MM.1S (cell line): ENCODE measurements at regions not wholly inside any gene's neighbourhood (a gene's known extent, or its start where the extent isn't known, plus 50 kb on each side); places are given as distances from the start of the nearest gene placed in this dataset.

Experiments
- DNase-seq: peaks from one replicate; pipeline ENCODE4 v3.0.0-alpha.2; 2015
- H2AFZ ChIP-seq: fragments of 300-600 bp; sonication (generic); 2 replicates; pipeline ENCODE4 v1.6.0; 2016; ENCODE audit warnings: antibody characterized with exemption, low read length
- H3F3A ChIP-seq: fragments of 300-600 bp; sonication (generic); 2 replicates; pipeline ENCODE4 v1.6.1; 2016; ENCODE audit warnings: mild to moderate bottlenecking, antibody characterized with exemption, low read length, moderate library complexity, mixed read lengths; ENCODE audit not compliant: insufficient read depth
- H3K27ac ChIP-seq: fragments of 300-600 bp; sonication (generic); 2 replicates; pipeline ENCODE4 v1.5.1; 2016; ENCODE audit warnings: mild to moderate bottlenecking, low read length
- H3K27me3 ChIP-seq: fragments of 300-600 bp; sonication (generic); replicated peaks from 2 replicates; pipeline ENCODE4 v1.6.0; 2016; ENCODE audit warnings: low read length; ENCODE audit not compliant: insufficient read depth
- H3K36me3 ChIP-seq: fragments of 300-600 bp; sonication (generic); replicated peaks from 2 replicates; pipeline ENCODE4 v1.6.1; 2016; ENCODE audit warnings: mild to moderate bottlenecking, low read length, mixed read lengths; ENCODE audit not compliant: insufficient read depth
- H3K4me1 ChIP-seq: fragments of 300-600 bp; sonication (generic); 2 replicates; pipeline ENCODE4 v1.6.1; 2016; ENCODE audit warnings: low read length, mixed read lengths
- H3K4me2 ChIP-seq: fragments of 300-600 bp; sonication (generic); 2 replicates; pipeline ENCODE4 v1.6.0; 2016; ENCODE audit warnings: low read depth, low read length
- H3K4me3 ChIP-seq: fragments of 300-600 bp; sonication (generic); 2 replicates; pipeline ENCODE4 v1.5.1; 2016; ENCODE audit warnings: low read length, mixed read lengths
- H3K79me2 ChIP-seq: fragments of 300-600 bp; sonication (generic); 2 replicates; pipeline ENCODE4 v1.6.1; 2016; ENCODE audit warnings: mixed run types, low read length, mixed read lengths
- H3K9ac ChIP-seq: fragments of 300-600 bp; sonication (generic); 2 replicates; pipeline ENCODE4 v1.6.1; 2016; ENCODE audit warnings: low read length, mixed read lengths
- H3K9me2 ChIP-seq: fragments of 300-600 bp; sonication (generic); replicated peaks from 2 replicates; pipeline ENCODE4 v1.6.1; 2016; ENCODE audit warnings: mild to moderate bottlenecking, low read length, mixed read lengths; ENCODE audit not compliant: insufficient read depth
- H3K9me3 ChIP-seq: fragments of 300-600 bp; sonication (generic); replicated peaks from 2 replicates; pipeline ENCODE4 v1.6.1; 2016; ENCODE audit warnings: mild to moderate bottlenecking, low read length, mixed read lengths; ENCODE audit not compliant: insufficient read depth
- H4K20me1 ChIP-seq: fragments of 300-600 bp; sonication (generic); 2 replicates; pipeline ENCODE4 v1.6.1; 2016; ENCODE audit warnings: mild to moderate bottlenecking, low read length, moderate library complexity, mixed read lengths; ENCODE audit not compliant: insufficient read depth
- CTCF ChIP-seq: fragments of 300-600 bp; sonication (generic); IDR thresholded peaks from 2 replicates; pipeline ENCODE4 v1.5.1; 2016; ENCODE audit warnings: antibody characterized with exemption, low read length, mixed read lengths
- EZH2 ChIP-seq: fragments of 300-600 bp; sonication (generic); optimal IDR thresholded peaks from 2 replicates; pipeline ENCODE3; 2017; ENCODE audit warnings: low read depth, mild to moderate bottlenecking, antibody characterized with exemption, low read length, mixed read lengths
- EZH2phosphoT487 ChIP-seq: fragments of 300-600 bp; sonication (generic); IDR thresholded peaks from 2 replicates; pipeline ENCODE4 v1.6.1; 2018; ENCODE audit warnings: antibody characterized with exemption, low read length

GRCh38 chr2:162972383-162972782 is 133.8 kb upstream of the KCNH7 start:
- Histone ChIP-seq H3K4me1 (no peaks in the 10 kb centered on the region), H3K9me2 (no peaks in the 10 kb centered on the region), H3K79me2 (no peaks in the 10 kb centered on the region), H3K9ac (no peak overlapping the region), H3F3A (no peaks in the 10 kb centered on the region), H3K27me3 (no peaks in the 10 kb centered on the region), H3K27ac (no peak overlapping the region), H2AFZ (no peak overlapping the region), H3K4me3 (no peak overlapping the region), H3K4me2 (no peak overlapping the region), H4K20me1 (no peaks in the 10 kb centered on the region), H3K9me3 (no peaks in the 10 kb centered on the region), H3K36me3 (no peaks in the 10 kb centered on the region)
- no peak for DNase-seq
- TF ChIP-seq CTCF = no peak
- TF ChIP-seq EZH2phosphoT487 = no peak
- no peak for TF ChIP-seq EZH2

- H3K9me3 ChIP-seq = no peaks in the 10 kb centered on the region
- no peak overlapping the region for H2AFZ ChIP-seq
- no peak for DNase-seq
- H3K9me2 ChIP-seq = no peaks in the 10 kb centered on the region
- H3F3A ChIP-seq = no peaks in the 10 kb centered on the region
- H3K9ac ChIP-seq = no peak overlapping the region
- no peaks in the 10 kb centered on the region for H3K79me2 ChIP-seq
- H3K4me1 ChIP-seq = no peaks in the 10 kb centered on the region
- H3K4me3 ChIP-seq = no peak overlapping the region
- no peaks in the 10 kb centered on the region for H3K27me3 ChIP-seq
- no peak overlapping the region for H3K27ac ChIP-seq
- H3K36me3 ChIP-seq = no peaks in the 10 kb centered on the region
- TF ChIP-seq EZH2 (no peak), CTCF (no peak), EZH2phosphoT487 (no peak)
- H3K4me2 ChIP-seq = no peak overlapping the region
- no peaks in the 10 kb centered on the region for H4K20me1 ChIP-seq
Measured at GRCh38 chr2:162968306-162968705, 129.7 kb upstream of the KCNH7 start.

GRCh38 chr2:162967811-162968210 is 129.2 kb upstream of the KCNH7 start:
- Histone ChIP-seq H2AFZ (no peak overlapping the region), H3K27ac (no peak overlapping the region), H3K36me3 (no peaks in the 10 kb centered on the region), H3K9me2 (no peaks in the 10 kb centered on the region), H3K4me3 (no peak overlapping the region), H3K79me2 (no peaks in the 10 kb centered on the region), H4K20me1 (no peaks in the 10 kb centered on the region), H3K9ac (no peak overlapping the region), H3K4me2 (no peak overlapping the region), H3K4me1 (no peaks in the 10 kb centered on the region), H3K27me3 (no peaks in the 10 kb centered on the region), H3K9me3 (no peaks in the 10 kb centered on the region), H3F3A (no peaks in the 10 kb centered on the region)
- TF ChIP-seq CTCF (no peak), EZH2phosphoT487 (no peak), EZH2 (no peak)
- no peak for DNase-seq
